ENCODE measurements at regions not wholly inside any gene's neighbourhood (a gene's known extent, or its start where the extent isn't known, plus 50 kb on each side); places are given as distances from the start of the nearest gene placed in this dataset.

- FAIRE-seq: no peak
- intact Hi-C loops (cut with micrococcal nuclease): loop anchor here (2.0 to 5.0 kb wide), 4 partner anchors 33 to 484 kb away; no protein-coding TSS in a partner anchor
- Histone ChIP-seq H3K4me3 (replicated peaks in 1 of 3; ENCODE audit: insufficient read depth in 1 of 3, low read depth in 1 of 3, low read length in 3 of 3) (no peak overlapping the region), H3K79me2 (ENCODE audit: control insufficient read depth, insufficient read depth, low read length) (no peaks in the 10 kb centered on the region), H3K9me3 (replicated peaks; ENCODE audit: control insufficient read depth, insufficient read depth, low read length) (no peaks in the 10 kb centered on the region), H2AFZ (ENCODE audit: low read depth, low read length) (no peak overlapping the region), H4K20me1 (replicated peaks; ENCODE audit: control insufficient read depth, extremely low read depth, insufficient read depth, low read length) (no peaks in the 10 kb centered on the region), H3K4me2 (ENCODE audit: insufficient read depth, low read length) (no peak overlapping the region), H3K9me1 (replicated peaks; ENCODE audit: control insufficient read depth, extremely low read depth, insufficient read depth, low read length) (no peaks in the 10 kb centered on the region), H3K27me3 (ENCODE audit: control insufficient read depth in 2 of 2, insufficient read depth in 2 of 2, low read length in 2 of 2) (no peaks in the 10 kb centered on the region), H3K27ac (ENCODE audit: insufficient read depth, low read depth, low read length) (no peak overlapping the region), H3K9ac (replicated peaks; ENCODE audit: extremely low read depth, insufficient read depth, low read length) (no peak overlapping the region), H3K4me1 (ENCODE audit: control insufficient read depth, extremely low read depth, insufficient read depth, low read length) (no peaks in the 10 kb centered on the region), H3K36me3 (ENCODE audit: control insufficient read depth in 2 of 2, extremely low read depth in 1 of 2, insufficient read depth in 2 of 2, low read length in 2 of 2) (no peaks in the 10 kb centered on the region)
- POLR2A ChIA-PET: no interaction called here
- CTCF ChIA-PET: no interaction called here
- dilution Hi-C loops (cut with MboI; ENCODE audit: extremely low pct_ligation_motif_present, low sequenced_read_pairs): no loop called here
- BruUV-seq (replicated peaks): no TSS peak
- TF ChIP-seq CTCF (IDR thresholded peaks at IDR 0.05; ENCODE audit: extremely low read depth in 1 of 2, insufficient read depth in 1 of 2, low read depth in 1 of 2, low read length in 2 of 2) (peak in 1 of 2 donors; percentile 21), POLR2A (IDR thresholded peaks at IDR 0.05; ENCODE audit: low read depth, low read length) (no peak)
- DNase-seq (ENCODE audit: low read depth, low spot score): no peak
Measured at GRCh38 chr17:33521784-33522183, 228.7 kb upstream of the ASIC2 start.

DNA sequence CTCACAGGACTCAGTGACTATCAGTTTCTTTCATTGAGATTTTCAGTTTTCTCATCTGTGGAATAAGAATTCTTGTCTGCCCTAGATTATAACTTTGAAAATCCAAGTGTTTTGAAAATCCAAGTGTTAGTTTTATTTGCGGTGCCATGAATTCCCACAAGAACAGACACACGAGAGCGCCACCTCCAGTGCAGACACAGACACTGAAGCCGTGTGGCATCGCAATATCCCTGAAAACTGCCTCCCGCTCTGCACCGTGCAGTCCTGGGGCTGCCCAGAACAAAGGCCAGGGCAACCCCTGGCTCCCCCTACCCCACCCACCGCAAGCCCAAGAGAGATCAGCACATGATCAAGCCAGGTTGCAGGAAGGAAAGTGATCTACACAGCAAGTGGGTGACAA, 229.5 kb upstream of the ASIC2 start:
- no TSS peak for BruUV-seq (replicated peaks)
- no peak overlapping the region for H3K4me3 ChIP-seq (replicated peaks in 1 of 3; ENCODE audit: insufficient read depth in 1 of 3, low read depth in 1 of 3, low read length in 3 of 3)
- POLR2A ChIA-PET: no interaction called here
- no peak for TF ChIP-seq MYC (IDR thresholded peaks at IDR 0.05; ENCODE audit: low read depth, low read length)
- TF ChIP-seq MAX (IDR thresholded peaks at IDR 0.05; ENCODE audit: insufficient read depth, insufficient read length): no peak
- TF ChIP-seq FOS (IDR thresholded peaks at IDR 0.05; ENCODE audit: borderline replicate concordance, insufficient read depth, low read length): no peak
- TF ChIP-seq POLR2AphosphoS5 (IDR thresholded peaks at IDR 0.05; ENCODE audit: insufficient read depth, low read depth, low read length): no peak
- TF ChIP-seq POLR2A (IDR thresholded peaks at IDR 0.05; ENCODE audit: low read depth, low read length): no peak
- H3K9me3 ChIP-seq (replicated peaks; ENCODE audit: control insufficient read depth, insufficient read depth, low read length): no peaks in the 10 kb centered on the region
- H3K4me1 ChIP-seq (ENCODE audit: control insufficient read depth, extremely low read depth, insufficient read depth, low read length): no peaks in the 10 kb centered on the region
- H3K36me3 ChIP-seq (ENCODE audit: control insufficient read depth in 2 of 2, extremely low read depth in 1 of 2, insufficient read depth in 2 of 2, low read length in 2 of 2): no peaks in the 10 kb centered on the region
- intact Hi-C loops (cut with micrococcal nuclease): loop anchor here (5.0 kb wide), 1 partner anchor 485 kb away; no protein-coding TSS in a partner anchor
- H4K20me1 ChIP-seq (replicated peaks; ENCODE audit: control insufficient read depth, extremely low read depth, insufficient read depth, low read length): no peaks in the 10 kb centered on the region
- no peaks in the 10 kb centered on the region for H3K79me2 ChIP-seq (ENCODE audit: control insufficient read depth, insufficient read depth, low read length)
- no peak overlapping the region for H3K27ac ChIP-seq (ENCODE audit: insufficient read depth, low read depth, low read length)
- CTCF ChIA-PET: no interaction called here
- no peak overlapping the region for H3K9ac ChIP-seq (replicated peaks; ENCODE audit: extremely low read depth, insufficient read depth, low read length)
- H3K9me1 ChIP-seq (replicated peaks; ENCODE audit: control insufficient read depth, extremely low read depth, insufficient read depth, low read length): no peaks in the 10 kb centered on the region
- no peak overlapping the region for H2AFZ ChIP-seq (ENCODE audit: low read depth, low read length)
- H3K27me3 ChIP-seq (ENCODE audit: control insufficient read depth in 2 of 2, insufficient read depth in 2 of 2, low read length in 2 of 2): no peaks in the 10 kb centered on the region
- DNase-seq (ENCODE audit: low read depth, low spot score): no peak
- FAIRE-seq: no peak
- dilution Hi-C loops (cut with MboI; ENCODE audit: extremely low pct_ligation_motif_present, low sequenced_read_pairs): no loop called here
- H3K4me2 ChIP-seq (ENCODE audit: insufficient read depth, low read length): no peak overlapping the region

Measured in endothelial cell of umbilical vein (primary cell).